ENCODE measurements at regions not wholly inside any gene's neighbourhood (a gene's known extent, or its start where the extent isn't known, plus 50 kb on each side); places are given as distances from the start of the nearest gene placed in this dataset.

DNA sequence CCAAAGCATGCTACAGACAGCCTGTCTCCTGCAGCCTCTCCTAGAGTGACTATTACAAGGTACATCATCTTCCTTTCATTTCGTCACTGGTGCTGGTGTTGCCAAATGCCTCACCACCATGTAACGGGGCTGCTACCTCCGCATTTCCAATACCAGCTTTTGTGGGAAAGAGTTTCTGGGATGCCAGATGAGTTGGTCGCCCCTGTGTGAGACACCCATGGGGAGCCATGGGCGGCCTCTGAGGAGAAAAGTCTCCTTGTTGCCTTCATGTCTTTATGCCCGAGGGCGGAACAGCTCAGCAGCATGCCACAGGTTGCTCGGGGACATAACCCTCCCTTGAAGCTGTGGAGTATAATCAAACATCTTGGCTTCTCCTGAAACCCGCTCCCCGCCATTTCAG, 169.6 kb downstream of the THBS2 start:
- DNase-seq (ENCODE audit: low read depth): no peak
- TF ChIP-seq, protein P1, sequence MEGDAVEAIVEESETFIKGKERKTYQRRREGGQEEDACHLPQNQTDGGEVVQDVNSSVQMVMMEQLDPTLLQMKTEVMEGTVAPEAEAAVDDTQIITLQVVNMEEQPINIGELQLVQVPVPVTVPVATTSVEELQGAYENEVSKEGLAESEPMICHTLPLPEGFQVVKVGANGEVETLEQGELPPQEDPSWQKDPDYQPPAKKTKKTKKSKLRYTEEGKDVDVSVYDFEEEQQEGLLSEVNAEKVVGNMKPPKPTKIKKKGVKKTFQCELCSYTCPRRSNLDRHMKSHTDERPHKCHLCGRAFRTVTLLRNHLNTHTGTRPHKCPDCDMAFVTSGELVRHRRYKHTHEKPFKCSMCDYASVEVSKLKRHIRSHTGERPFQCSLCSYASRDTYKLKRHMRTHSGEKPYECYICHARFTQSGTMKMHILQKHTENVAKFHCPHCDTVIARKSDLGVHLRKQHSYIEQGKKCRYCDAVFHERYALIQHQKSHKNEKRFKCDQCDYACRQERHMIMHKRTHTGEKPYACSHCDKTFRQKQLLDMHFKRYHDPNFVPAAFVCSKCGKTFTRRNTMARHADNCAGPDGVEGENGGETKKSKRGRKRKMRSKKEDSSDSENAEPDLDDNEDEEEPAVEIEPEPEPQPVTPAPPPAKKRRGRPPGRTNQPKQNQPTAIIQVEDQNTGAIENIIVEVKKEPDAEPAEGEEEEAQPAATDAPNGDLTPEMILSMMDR (IDR thresholded peaks at IDR 0.05; ENCODE audit: insufficient read depth, low read depth, low read length, missing control alignments): no peak
- no peak overlapping the region for H3K4me3 ChIP-seq (ENCODE audit: low read length)

DNA sequence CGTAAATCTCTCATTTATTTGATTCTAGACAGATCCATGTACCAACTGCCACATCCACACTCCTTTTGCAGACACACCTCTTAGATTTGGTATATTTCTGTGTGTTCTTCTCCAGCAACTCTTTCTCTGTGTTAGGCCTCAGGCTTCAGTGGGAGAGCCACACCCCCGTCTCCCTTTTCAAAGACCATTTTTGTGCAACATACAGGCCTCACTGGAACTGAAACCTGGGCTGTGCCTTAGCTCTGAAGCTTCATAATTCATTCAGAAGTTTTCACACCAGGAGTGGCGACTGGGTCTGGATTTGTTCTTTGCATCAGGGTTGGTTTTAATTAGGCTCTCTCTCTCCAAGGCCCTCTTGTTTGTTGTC, 170.2 kb downstream of the THBS2 start:
- DNase-seq (ENCODE audit: low read depth): no peak
- TF ChIP-seq, protein P1 (IDR thresholded peaks at IDR 0.05; ENCODE audit: insufficient read depth, low read depth, low read length, missing control alignments): no peak
- no peak overlapping the region for H3K4me3 ChIP-seq (ENCODE audit: low read length)

DNA sequence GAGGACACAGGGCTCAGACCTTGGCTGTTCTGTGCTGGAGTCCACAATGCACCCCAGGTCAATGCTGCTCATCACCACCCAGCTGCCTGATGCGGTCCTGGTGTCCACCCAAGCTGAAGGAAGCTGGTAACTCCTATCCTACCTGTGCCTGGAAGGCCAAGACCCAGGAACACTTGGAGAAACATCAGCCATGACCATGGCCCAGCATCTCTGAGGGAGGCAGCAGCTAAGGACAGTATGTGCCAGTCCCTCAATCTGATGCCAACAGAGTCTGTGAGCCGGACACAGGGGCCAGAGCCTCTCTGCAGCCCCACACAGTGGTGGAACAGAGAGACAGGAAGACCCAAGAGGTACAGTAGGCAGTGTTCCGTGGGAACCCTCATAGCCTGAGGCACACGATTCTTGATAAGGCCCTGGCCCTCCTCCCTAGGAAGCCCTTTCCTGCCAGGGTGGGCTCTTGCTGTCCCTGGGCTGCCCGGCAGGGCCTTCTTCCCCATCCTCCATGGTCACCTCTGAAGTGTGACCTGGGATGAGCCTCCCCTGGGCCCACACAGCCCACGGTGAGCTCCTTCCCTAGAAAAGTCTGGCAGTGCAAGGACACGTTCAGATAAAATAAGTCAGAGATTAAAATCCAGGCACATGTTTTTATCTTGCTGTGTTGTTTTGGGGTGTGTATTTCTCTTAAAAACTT, 170.7 kb downstream of the THBS2 start:
- H3K4me3 ChIP-seq (ENCODE audit: low read length): no peak overlapping the region
- TF ChIP-seq, protein P1 (IDR thresholded peaks at IDR 0.05; ENCODE audit: insufficient read depth, low read depth, low read length, missing control alignments): no peak
- no peak for DNase-seq (ENCODE audit: low read depth)

DNA sequence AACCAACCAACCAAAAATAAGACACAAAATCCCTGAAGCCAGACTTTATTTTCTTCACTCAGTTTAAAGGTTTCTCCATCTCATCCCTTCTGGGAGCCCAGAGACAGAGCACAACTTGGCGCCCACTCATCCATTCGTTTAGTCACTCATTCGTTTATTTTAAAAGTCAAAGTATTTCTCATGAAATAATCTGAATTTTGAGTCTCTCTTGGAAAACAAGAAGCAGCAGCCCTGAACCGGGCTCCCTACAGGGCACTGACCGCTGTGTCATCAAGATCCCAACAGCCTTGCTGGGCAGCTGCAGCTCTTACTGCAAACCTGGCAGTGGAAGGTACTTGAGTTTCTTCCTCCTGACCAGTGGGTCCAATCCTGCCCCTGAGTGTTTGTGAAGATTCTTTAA, 171.6 kb downstream of the THBS2 start:
- TF ChIP-seq, protein P1 (IDR thresholded peaks at IDR 0.05; ENCODE audit: insufficient read depth, low read depth, low read length, missing control alignments): no peak
- DNase-seq (ENCODE audit: low read depth): no peak
- H3K4me3 ChIP-seq (ENCODE audit: low read length): no peak overlapping the region

DNA sequence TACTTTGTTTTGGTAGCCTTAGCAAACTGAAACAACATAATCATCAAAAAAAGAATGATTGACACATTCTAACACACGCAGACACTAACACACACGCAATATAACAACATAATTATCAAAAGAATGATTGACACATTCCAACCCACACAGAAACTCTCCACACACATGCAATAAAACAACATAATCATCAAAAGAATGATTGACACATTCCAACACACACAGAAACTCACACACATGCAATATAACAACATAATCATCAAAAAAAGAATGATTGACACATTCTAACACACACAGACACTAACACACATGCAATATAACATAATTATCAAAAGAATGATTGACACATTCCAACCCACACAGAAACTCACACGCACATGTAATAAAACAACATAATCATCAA, 172.4 kb downstream of the THBS2 start:
- TF ChIP-seq, protein P1 (IDR thresholded peaks at IDR 0.05; ENCODE audit: insufficient read depth, low read depth, low read length, missing control alignments): no peak
- no peak for DNase-seq (ENCODE audit: low read depth)
- H3K4me3 ChIP-seq (ENCODE audit: low read length): no peak overlapping the region

DNA sequence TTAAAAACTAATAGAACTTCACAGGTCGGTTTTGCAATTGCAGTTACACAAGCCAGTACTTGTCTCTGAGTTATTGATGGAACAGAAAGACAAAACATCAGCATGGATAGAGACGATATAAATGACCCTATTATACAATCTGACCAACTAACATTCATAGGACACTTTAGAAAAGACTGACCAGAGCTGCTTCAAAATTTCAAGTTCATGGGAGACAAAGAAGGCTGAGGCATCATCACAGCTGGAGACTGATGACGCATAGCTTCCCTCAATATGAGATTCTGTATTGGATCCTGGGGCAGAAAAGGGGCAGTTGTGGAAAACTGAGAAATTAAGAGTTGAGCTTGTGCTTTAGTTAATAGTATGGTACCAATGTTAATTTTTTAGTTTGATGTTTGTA, 174.0 kb downstream of the THBS2 start:
- H3K4me3 ChIP-seq (ENCODE audit: low read length): no peak overlapping the region
- TF ChIP-seq, protein P1 (IDR thresholded peaks at IDR 0.05; ENCODE audit: insufficient read depth, low read depth, low read length, missing control alignments): no peak
- peak; percentile 3 for DNase-seq (ENCODE audit: low read depth)

All from epithelial cell of esophagus (primary cell).